Mammary epithelial cell (primary cell): ENCODE measurements at regions not wholly inside any gene's neighbourhood (a gene's known extent, or its start where the extent isn't known, plus 50 kb on each side); places are given as distances from the start of the nearest gene placed in this dataset.

Source experiments
- EZH2 ChIP-seq: IDR thresholded peaks from 2 replicates; pipeline ENCODE4 v1.6.1; 2012; ENCODE audit warnings: low read length, inconsistent platforms, borderline replicate concordance
- TF ChIP-seq, protein P1 (sequence below), 2 donors: IDR thresholded peaks in 1 of 2; conservative IDR thresholded peaks in 1 of 2; 2 replicates each; pipeline ENCODE4 v1.5.1; 2011 to 2012; ENCODE audit warnings: inconsistent platforms in 2 of 2, low read length in 2 of 2, mild to moderate bottlenecking in 2 of 2, control low read depth in 1 of 2, low read depth in 1 of 2; ENCODE audit not compliant: insufficient read depth in 1 of 2; ENCODE audit errors: extremely low read depth in 1 of 2

DNA sequence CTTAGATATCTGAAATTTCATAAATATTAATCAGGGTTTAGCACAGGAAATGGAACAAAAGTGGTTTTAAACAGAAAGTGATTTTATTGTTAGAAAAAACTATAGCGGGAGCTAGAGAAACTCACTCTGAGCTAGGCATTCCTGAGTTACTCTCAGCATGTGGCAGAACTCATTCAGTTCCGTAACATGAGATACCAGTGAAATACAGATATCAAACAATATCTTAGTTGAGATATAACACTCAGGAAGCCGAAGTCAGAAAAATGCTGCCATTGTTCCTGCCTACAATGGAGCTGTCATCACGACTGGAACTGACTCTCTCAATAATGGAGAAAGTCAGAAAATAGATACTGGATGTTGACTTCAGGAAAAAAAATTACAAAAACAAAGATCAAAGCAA lies 1428.7 kb downstream of the PCDH18 start:
- no peak for TF ChIP-seq EZH2
- TF ChIP-seq, protein P1, sequence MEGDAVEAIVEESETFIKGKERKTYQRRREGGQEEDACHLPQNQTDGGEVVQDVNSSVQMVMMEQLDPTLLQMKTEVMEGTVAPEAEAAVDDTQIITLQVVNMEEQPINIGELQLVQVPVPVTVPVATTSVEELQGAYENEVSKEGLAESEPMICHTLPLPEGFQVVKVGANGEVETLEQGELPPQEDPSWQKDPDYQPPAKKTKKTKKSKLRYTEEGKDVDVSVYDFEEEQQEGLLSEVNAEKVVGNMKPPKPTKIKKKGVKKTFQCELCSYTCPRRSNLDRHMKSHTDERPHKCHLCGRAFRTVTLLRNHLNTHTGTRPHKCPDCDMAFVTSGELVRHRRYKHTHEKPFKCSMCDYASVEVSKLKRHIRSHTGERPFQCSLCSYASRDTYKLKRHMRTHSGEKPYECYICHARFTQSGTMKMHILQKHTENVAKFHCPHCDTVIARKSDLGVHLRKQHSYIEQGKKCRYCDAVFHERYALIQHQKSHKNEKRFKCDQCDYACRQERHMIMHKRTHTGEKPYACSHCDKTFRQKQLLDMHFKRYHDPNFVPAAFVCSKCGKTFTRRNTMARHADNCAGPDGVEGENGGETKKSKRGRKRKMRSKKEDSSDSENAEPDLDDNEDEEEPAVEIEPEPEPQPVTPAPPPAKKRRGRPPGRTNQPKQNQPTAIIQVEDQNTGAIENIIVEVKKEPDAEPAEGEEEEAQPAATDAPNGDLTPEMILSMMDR (conservative IDR thresholded peaks at IDR 0.05 in 1 of 2, IDR thresholded peaks at IDR 0.05 in 1 of 2; ENCODE audit: extremely low read depth in 1 of 2, insufficient read depth in 1 of 2, low read depth in 1 of 2, low read length in 2 of 2), result no peak
